ENCODE measurements at regions not wholly inside any gene's neighbourhood (a gene's known extent, or its start where the extent isn't known, plus 50 kb on each side); places are given as distances from the start of the nearest gene placed in this dataset.

DNA sequence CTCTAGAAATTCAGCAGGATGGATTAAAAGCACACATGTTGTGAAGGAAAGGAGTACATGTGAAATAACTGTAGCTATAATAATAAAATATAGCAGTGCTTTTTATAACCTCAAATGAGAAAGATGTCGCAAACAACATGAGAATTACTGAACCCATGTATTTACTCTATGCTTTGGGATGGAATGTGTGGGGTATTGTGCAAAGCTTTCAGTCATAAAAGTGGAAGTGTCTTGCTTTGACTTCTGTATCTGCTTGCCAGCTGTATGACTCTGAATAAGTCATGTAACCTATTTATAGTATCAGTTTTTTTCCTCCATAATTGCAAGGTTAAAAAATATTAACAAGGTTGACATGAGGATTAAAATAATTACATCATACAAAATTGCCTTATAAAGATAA lies 519.3 kb upstream of the CADM2 start:
- DNase-seq, result no peak
- peaks cover 6% of the 10 kb centered on the region for H3K9me3 Mint-ChIP-seq
- H3K27me3 Mint-ChIP-seq, result no peaks in the 10 kb centered on the region
- H3K4me1 Mint-ChIP-seq, result no peaks in the 10 kb centered on the region
- intact Hi-C loops (cut with micrococcal nuclease), result no loop called here
- H3K27ac Mint-ChIP-seq, result no peak overlapping the region
- no peaks in the 10 kb centered on the region for H3K36me3 Mint-ChIP-seq (ENCODE audit: low read depth)
- H3K4me3 Mint-ChIP-seq, result no peak overlapping the region

DNA sequence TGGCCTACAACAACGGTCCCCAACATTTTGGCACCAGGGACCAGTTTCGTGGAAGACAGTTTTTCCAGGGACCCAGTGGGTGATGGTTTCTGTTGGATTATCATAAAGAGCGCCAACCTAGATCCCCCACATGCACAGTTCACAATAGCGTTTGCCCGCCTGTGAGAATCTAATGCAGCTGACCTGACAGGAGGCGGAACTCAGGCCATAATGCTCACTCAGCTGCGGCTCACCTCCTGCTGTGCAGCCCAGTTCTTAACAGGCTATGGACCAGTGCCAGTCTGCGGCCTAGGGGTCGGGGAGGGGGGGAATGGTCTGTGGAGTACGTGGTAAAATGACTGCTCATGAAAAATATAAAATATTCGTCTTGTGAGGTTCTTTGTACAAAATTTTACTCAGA lies 518.5 kb upstream of the CADM2 start:
- Mint-ChIP-seq H3K27ac (no peak overlapping the region), H3K4me1 (no peaks in the 10 kb centered on the region), H3K4me3 (no peak overlapping the region)

DNA sequence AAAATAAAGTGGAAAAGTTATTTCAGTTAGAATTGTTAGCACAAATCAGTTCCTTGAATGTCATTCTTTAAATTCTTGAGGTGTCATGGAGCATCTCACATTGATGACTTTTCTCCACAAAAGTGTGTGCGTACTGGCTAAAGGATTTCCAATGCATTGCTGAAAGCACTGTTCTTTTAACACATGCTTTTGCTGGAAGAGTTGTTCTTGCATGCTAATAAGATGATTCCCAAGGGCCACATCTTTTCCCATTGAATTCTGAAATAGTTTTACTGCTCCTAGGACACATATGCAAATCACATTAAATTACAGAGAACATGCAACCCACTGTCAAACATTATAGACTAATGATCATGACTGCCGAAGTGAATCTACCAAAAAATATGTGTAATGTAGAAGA lies 516.3 kb upstream of the CADM2 start:
- H3K27me3 Mint-ChIP-seq, result no peaks in the 10 kb centered on the region
- no peak for DNase-seq
- intact Hi-C loops (cut with micrococcal nuclease), result no loop called here
- H3K4me3 Mint-ChIP-seq, result no peak overlapping the region
- no peaks in the 10 kb centered on the region for H3K36me3 Mint-ChIP-seq (ENCODE audit: low read depth)
- no peaks in the 10 kb centered on the region for H3K4me1 Mint-ChIP-seq
- H3K27ac Mint-ChIP-seq, result no peak overlapping the region
- H3K9me3 Mint-ChIP-seq, result peaks cover 3% of the 10 kb centered on the region

More for the DNA sequence above, 518.5 kb upstream of the CADM2 start:
- Mint-ChIP-seq H3K27me3 (no peaks in the 10 kb centered on the region), H3K9me3 (peaks cover 6% of the 10 kb centered on the region), H3K36me3 (ENCODE audit: low read depth) (no peaks in the 10 kb centered on the region)
- no peak for DNase-seq
- intact Hi-C loops (cut with micrococcal nuclease), result no loop called here

DNA sequence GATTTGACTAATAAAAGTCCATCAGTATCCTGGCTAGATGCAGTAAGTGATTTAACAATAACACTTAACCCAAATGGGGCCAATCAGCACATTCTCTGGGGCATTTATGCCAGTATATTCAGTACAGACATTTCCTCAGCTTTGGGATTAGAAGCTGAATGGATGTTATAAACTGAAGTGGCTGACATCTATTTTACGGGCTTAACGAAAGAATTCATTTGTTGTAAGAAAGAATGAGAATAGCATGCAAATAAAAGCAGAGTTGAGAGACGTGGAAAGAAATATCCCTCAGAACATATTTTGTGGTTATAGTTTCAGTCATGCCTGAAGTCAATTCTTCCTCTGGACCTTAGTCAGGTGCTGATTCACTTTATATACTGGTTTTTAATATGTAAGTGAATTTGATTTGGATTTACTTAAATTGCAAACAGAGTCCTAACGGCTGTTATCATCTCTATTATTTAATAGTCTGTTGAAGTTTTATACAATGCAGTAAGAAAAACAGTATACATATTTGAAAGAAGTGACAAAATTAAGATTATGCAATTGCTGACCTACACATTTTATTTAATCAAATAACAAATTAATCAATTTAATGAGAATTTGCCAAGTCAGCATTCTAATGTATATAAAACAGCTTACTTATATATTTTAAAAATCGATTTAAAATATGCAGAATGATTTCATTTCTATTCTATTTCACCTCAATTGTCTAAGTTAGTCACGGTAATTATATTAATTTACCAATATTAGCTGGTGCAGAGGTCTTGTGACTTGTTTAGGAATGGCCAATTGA lies 513.9 kb upstream of the CADM2 start:
- H3K36me3 Mint-ChIP-seq (ENCODE audit: low read depth), result no peaks in the 10 kb centered on the region

DNA sequence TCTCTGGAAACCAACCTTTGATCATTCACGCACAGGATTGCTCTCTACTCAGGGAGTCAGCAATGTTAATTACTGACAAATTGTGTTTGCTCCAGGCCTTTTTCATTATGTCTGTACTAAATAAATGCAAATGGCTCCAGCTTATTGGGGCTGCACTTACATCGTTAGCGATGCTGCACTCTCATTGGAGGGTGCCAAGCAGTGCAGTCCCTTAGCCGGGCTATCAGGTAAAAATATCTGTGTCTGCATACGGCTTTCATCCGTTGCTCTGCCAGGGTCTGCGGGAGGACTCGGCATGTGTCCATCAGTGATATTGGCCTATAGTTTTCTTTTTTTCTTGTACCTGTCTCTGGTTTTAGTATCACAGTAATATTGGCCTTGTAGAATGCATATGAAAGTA lies 471.5 kb upstream of the CADM2 start:
- no peaks in the 10 kb centered on the region for H3K36me3 Mint-ChIP-seq (ENCODE audit: low read depth)
- intact Hi-C loops (cut with micrococcal nuclease), result no loop called here
- H3K9me3 Mint-ChIP-seq, result no peaks in the 10 kb centered on the region
- no peaks in the 10 kb centered on the region for H3K27me3 Mint-ChIP-seq
- no peaks in the 10 kb centered on the region for H3K4me1 Mint-ChIP-seq
- no peak for DNase-seq
- H3K27ac Mint-ChIP-seq, result no peak overlapping the region
- no peak overlapping the region for H3K4me3 Mint-ChIP-seq

More for the DNA sequence above, 513.9 kb upstream of the CADM2 start:
- no peak for DNase-seq
- Mint-ChIP-seq H3K9me3 (peaks cover 3% of the 10 kb centered on the region), H3K27me3 (no peaks in the 10 kb centered on the region), H3K4me1 (no peaks in the 10 kb centered on the region), H3K4me3 (no peak overlapping the region), H3K27ac (no peak overlapping the region)
- intact Hi-C loops (cut with micrococcal nuclease), result no loop called here

DNA sequence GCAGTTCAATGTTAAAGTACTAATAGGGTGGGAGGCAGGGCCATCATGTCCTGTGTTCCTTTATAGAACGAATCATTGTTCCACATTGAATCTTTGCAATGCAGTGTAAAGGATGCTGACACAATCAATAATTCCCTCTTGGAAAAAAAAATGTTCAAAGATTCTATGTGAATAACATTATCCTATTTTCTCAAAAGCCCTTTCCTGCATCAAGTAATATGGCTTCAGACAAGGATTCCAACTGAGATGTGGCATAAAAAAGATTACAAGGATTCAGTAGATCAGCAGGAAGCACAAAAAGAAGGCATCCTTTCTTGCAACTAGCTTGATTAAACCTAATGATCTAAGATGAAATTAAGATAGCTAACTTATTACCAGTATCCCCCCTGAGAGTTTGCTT lies 454.0 kb upstream of the CADM2 start:
- H3K4me3 Mint-ChIP-seq, result no peak overlapping the region
- H3K4me1 Mint-ChIP-seq, result no peaks in the 10 kb centered on the region
- H3K27ac Mint-ChIP-seq, result no peak overlapping the region
- intact Hi-C loops (cut with micrococcal nuclease), result no loop called here
- H3K27me3 Mint-ChIP-seq, result no peaks in the 10 kb centered on the region
- H3K9me3 Mint-ChIP-seq, result peaks cover 7% of the 10 kb centered on the region
- H3K36me3 Mint-ChIP-seq (ENCODE audit: low read depth), result no peaks in the 10 kb centered on the region
- DNase-seq, result no peak

DNA sequence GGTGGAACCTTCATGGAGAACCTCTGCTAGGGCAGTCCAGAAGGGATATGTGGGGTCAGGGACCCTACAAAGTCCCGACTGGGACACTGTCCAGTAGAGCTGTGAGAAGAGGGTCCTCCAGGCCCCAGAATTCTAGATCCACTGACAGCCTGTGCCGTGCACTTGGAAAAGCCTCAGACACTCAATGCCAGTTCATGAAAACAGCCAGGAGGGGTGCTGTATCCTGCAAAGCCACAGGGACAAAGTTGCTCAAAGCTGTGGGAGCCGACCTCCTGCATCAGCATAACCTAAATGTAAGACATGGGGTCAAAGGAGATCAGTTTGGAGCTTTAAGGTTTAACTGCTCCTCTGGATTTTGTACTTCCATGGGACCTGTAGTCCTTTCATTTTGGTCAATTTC lies 448.8 kb upstream of the CADM2 start:
- H3K27ac Mint-ChIP-seq, result no peak overlapping the region
- H3K4me3 Mint-ChIP-seq, result no peak overlapping the region
- H3K36me3 Mint-ChIP-seq (ENCODE audit: low read depth), result no peaks in the 10 kb centered on the region
- peaks cover 4% of the 10 kb centered on the region for H3K9me3 Mint-ChIP-seq
- no peaks in the 10 kb centered on the region for H3K27me3 Mint-ChIP-seq
- DNase-seq, result no peak
- no peaks in the 10 kb centered on the region for H3K4me1 Mint-ChIP-seq
- intact Hi-C loops (cut with micrococcal nuclease), result no loop called here

DNA sequence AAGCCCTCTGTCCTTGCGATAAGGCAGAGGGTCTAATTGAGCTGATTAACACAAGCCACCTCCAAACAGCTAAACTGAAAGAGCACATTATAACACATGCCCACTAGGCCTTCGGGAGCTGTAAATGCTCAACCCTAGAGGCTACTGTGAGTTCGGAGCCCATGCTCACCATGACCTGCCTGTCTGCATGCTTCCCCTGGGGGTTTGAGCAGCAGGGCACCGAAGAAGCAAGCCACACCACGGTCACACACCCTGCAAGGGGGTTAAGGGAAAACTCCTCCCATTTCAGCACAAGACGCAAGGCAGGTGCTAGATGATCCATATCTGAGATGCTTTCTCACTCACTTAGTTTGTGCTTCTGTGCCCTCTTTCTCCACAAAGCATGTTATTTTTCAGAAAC lies 435.9 kb upstream of the CADM2 start:
- H3K4me3 Mint-ChIP-seq, result no peak overlapping the region
- no peaks in the 10 kb centered on the region for H3K4me1 Mint-ChIP-seq
- peaks cover 10% of the 10 kb centered on the region for H3K9me3 Mint-ChIP-seq
- intact Hi-C loops (cut with micrococcal nuclease), result no loop called here
- no peaks in the 10 kb centered on the region for H3K36me3 Mint-ChIP-seq (ENCODE audit: low read depth)
- no peaks in the 10 kb centered on the region for H3K27me3 Mint-ChIP-seq
- no peak for DNase-seq
- H3K27ac Mint-ChIP-seq, result no peak overlapping the region

DNA sequence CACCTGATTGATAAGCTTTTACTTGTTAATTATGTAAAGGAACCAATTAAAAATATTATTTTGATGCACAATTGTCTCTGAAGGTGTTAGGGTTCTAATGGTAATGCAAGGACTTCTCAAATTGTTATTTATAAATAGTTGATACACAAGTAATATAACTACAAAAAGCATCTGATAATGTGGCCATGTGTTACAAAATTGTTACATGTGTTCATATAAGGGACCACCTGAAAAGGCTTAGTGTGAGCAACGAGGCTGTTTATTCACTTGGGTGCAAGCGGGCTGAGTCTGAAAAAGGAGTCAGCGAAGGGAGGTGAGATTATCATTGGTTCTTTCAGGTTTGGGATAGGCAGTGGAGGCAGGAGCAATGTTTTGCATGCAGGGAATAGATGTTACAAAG lies 421.9 kb upstream of the CADM2 start:
- Mint-ChIP-seq H3K27ac (no peak overlapping the region), H3K4me3 (no peak overlapping the region), H3K9me3 (no peaks in the 10 kb centered on the region), H3K27me3 (no peaks in the 10 kb centered on the region), H3K36me3 (ENCODE audit: low read depth) (no peaks in the 10 kb centered on the region), H3K4me1 (no peaks in the 10 kb centered on the region)
- intact Hi-C loops (cut with micrococcal nuclease), result no loop called here
- DNase-seq, result no peak

DNA sequence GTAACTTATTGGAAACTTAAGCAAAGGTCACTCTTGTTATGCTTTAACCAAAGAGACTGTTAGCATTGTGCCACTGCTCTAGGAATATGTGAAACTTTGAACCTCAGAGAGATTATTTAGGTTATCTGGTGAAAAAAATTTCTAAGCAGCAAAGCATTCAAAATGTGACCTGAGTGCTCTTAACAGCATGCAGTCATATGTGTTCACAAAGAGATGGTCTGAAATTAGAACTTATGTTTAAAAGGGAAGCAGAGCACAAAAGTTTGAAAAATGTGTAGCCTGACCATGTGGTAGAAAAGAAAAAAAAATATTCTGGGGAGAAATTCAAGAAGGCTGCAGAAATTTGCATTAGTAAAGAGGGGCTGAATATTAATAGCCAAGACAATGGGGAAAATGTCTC lies 420.2 kb upstream of the CADM2 start:
- no peaks in the 10 kb centered on the region for H3K4me1 Mint-ChIP-seq
- H3K36me3 Mint-ChIP-seq (ENCODE audit: low read depth), result no peaks in the 10 kb centered on the region
- H3K27me3 Mint-ChIP-seq, result no peaks in the 10 kb centered on the region
- no peak overlapping the region for H3K4me3 Mint-ChIP-seq
- intact Hi-C loops (cut with micrococcal nuclease), result no loop called here
- H3K9me3 Mint-ChIP-seq, result no peaks in the 10 kb centered on the region
- no peak for DNase-seq
- no peak overlapping the region for H3K27ac Mint-ChIP-seq

DNA sequence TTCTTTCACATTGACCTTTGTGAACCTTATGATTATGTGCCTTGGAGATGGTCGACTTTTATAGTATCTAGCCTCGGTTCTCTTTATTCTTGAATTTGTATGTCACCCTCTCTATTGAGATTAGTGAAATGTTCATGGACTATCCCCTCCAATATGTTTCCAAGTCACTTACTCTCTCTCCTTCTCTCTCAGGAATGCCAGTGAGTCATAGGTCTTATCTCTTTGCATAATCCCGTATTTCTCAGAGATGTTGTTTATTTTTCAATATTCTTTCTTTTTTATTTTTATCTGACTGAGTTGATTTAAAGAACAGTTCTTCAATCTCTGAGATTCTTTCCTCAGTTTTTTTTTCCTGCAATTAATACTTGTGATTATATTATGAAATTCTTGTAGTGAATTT lies 411.6 kb upstream of the CADM2 start:
- Mint-ChIP-seq H3K36me3 (ENCODE audit: low read depth) (no peaks in the 10 kb centered on the region), H3K27ac (no peak overlapping the region), H3K4me3 (no peak overlapping the region), H3K27me3 (no peaks in the 10 kb centered on the region), H3K4me1 (no peaks in the 10 kb centered on the region), H3K9me3 (no peaks in the 10 kb centered on the region)
- intact Hi-C loops (cut with micrococcal nuclease), result loop anchor here (5.0 kb wide), 1 partner anchor 815 kb away; no protein-coding TSS in a partner anchor
- DNase-seq, result no peak

DNA sequence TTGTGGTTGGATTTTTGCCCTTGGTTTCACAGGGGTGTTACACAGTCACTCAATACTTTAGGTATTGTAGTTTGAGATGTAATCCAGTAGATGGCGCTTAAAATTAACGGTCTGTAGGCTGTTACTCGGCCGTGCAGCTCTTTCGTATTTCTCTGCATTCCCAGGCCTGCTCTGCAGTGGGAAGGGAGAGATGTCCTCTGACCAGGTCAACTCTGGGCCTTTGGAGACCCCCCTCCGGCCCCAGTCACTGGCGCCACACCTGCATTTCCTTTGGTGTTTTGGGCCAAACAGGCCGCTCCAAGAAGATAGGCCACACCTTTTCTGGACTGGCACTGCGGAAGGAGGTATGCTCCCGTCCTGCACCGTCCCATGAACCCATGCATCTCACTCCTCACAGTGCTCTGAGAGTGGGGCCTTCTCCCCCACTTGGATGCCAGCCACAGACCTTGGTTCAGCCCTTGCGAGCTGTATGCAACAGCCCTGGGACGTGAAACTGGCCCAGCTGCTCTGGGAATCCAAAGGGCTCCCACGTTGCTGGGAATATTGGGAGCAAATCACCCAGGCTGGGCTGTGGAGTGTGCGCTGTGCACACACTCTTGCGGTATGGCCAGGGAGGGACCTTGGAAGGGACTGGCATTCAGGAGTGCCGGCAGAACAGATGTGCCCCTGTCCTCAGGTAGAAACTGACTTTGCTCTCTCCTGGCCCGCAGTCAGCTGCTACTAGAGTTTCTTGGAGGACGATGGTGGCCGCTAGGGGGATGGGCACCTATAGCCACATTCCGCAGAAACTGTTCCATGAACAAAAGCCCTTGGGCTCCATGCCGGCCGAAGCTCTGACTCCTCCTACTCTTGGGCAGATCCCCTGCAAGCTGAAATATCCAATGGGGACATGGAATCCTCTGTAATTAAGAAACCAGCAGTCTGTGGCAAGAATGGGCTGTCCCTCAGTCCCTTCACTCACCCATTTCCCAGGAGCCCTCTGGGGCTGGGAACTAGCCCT lies 410.5 kb upstream of the CADM2 start:
- H3K4me1 Mint-ChIP-seq, result no peaks in the 10 kb centered on the region
- intact Hi-C loops (cut with micrococcal nuclease), result loop anchor here (5.0 kb wide), 1 partner anchor 814 kb away; no protein-coding TSS in a partner anchor
- DNase-seq, result no peak
- no peak overlapping the region for H3K4me3 Mint-ChIP-seq
- H3K36me3 Mint-ChIP-seq (ENCODE audit: low read depth), result no peaks in the 10 kb centered on the region
- H3K27ac Mint-ChIP-seq, result no peak overlapping the region
- no peaks in the 10 kb centered on the region for H3K9me3 Mint-ChIP-seq
- no peaks in the 10 kb centered on the region for H3K27me3 Mint-ChIP-seq

DNA sequence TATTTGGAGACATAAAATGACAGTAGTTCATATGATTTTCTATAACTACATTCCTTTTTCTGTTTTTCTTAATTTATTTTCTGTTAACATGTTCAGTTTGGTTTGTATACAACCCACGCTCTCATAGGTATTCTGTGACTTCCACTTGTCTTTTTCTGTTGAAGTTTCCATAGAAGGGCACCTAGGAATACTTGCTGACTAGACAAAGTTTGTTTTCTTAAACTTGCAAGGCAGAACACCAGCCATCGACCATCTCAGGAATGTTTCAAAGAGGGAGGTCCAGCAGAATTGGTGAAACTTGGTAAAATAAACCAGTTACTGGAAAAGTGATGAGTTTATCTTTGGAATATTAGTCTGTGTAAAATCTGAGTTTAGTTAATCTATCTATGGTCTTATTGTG lies 403.2 kb upstream of the CADM2 start:
- no peaks in the 10 kb centered on the region for H3K9me3 Mint-ChIP-seq
- H3K4me1 Mint-ChIP-seq, result no peaks in the 10 kb centered on the region
- intact Hi-C loops (cut with micrococcal nuclease), result no loop called here
- H3K27ac Mint-ChIP-seq, result no peak overlapping the region
- H3K36me3 Mint-ChIP-seq (ENCODE audit: low read depth), result no peaks in the 10 kb centered on the region
- no peak overlapping the region for H3K4me3 Mint-ChIP-seq
- DNase-seq, result no peak
- H3K27me3 Mint-ChIP-seq, result no peaks in the 10 kb centered on the region

DNA sequence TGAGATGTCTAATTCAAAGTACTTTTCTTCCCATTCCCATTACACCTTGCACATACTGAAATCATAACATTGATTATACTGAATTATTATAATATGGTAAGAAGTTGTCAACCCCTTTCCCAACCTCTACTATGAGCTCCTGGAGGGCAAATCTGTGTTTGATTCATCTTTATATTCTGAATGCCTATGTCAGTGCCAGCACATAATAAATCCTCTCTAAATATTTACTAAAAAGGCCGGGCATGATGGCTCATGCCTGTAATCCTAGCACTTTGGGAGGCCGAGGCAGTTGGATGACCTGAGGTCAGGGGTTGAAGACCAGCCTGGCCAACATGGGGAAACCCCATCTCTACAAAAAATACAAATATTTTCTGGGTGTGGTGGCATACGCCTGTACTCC lies 392.5 kb upstream of the CADM2 start:
- Mint-ChIP-seq H3K27ac (no peak overlapping the region), H3K9me3 (no peaks in the 10 kb centered on the region), H3K36me3 (ENCODE audit: low read depth) (no peaks in the 10 kb centered on the region), H3K4me1 (no peaks in the 10 kb centered on the region), H3K4me3 (no peak overlapping the region), H3K27me3 (no peaks in the 10 kb centered on the region)
- no peak for DNase-seq
- intact Hi-C loops (cut with micrococcal nuclease), result no loop called here

Data from activated CD4-positive, alpha-beta T cell treated with anti-CD3 and anti-CD28 coated beads, Interleukin-2, amount 10 ng/mL, durations not matched to agents 24 days and 14 days (primary cell).